MCF 10A (cell line): ENCODE measurements at regions not wholly inside any gene's neighbourhood (a gene's known extent, or its start where the extent isn't known, plus 50 kb on each side); places are given as distances from the start of the nearest gene placed in this dataset.

Source experiments
- BruUV-seq: library from RNA; stranded (reverse); fragments of 400-500 nt; replicated peaks from 2 replicates; lab custom pipeline; 2021; lab: Mats Ljungman, UMichigan
- CTCF ChIA-PET: fragments of 300-600 bp; sonication (Branson Sonifier 250); formaldehyde crosslinking; extraction: SDS; loops from one replicate; lab custom pipeline; 2021; ENCODE audit warnings: antibody characterized with exemption, inconsistent platforms; lab: Yijun Ruan, JAX
- POLR2A ChIA-PET: fragments of 300-600, 350-650 bp; sonication (Branson Sonifier 250); formaldehyde crosslinking; extraction: SDS; loops from one replicate; lab custom pipeline; 2020; ENCODE audit warnings: antibody characterized with exemption, inconsistent platforms; lab: Yijun Ruan, JAX
- DNase-seq: peaks from one replicate; pipeline ENCODE4 v3.0.0-alpha.2; 2018; ENCODE audit not compliant: unreplicated experiment
- H3K27ac Mint-ChIP-seq: one replicate; pipeline ENCODE4 v1.8.0; 2022; ENCODE audit warnings: mild to moderate bottlenecking, low read depth, mixed read lengths; ENCODE audit not compliant: unreplicated experiment
- H3K27me3 Mint-ChIP-seq: one replicate; pipeline ENCODE4 v1.8.0; 2022; ENCODE audit warnings: mixed read lengths; ENCODE audit not compliant: insufficient read depth, unreplicated experiment
- H3K36me3 Mint-ChIP-seq: one replicate; pipeline ENCODE4 v1.8.0; 2022; ENCODE audit warnings: mild to moderate bottlenecking, moderate library complexity, mixed read lengths; ENCODE audit not compliant: insufficient read depth, unreplicated experiment
- H3K4me1 Mint-ChIP-seq: one replicate; pipeline ENCODE4 v1.8.0; 2022; ENCODE audit warnings: mixed read lengths; ENCODE audit not compliant: insufficient read depth, unreplicated experiment
- H3K4me3 Mint-ChIP-seq: one replicate; pipeline ENCODE4 v1.8.0; 2022; ENCODE audit warnings: mild to moderate bottlenecking, moderate library complexity, mixed read lengths; ENCODE audit not compliant: unreplicated experiment
- H3K9me3 Mint-ChIP-seq: one replicate; pipeline ENCODE4 v1.8.0; 2022; ENCODE audit warnings: mixed read lengths; ENCODE audit not compliant: unreplicated experiment
- intact Hi-C: fragments of 100-400 bp; cut with micrococcal nuclease; formaldehyde crosslinking; loops from 2 replicates; pipeline ENCODE4 v1.14.1; 2022
- TF ChIP-seq, protein P1 (sequence below): fragments of 200-600 bp; IDR thresholded peaks from one replicate; pipeline ENCODE4 v1.8.0; 2022; ENCODE audit warnings: antibody characterized with exemption, mild to moderate bottlenecking; ENCODE audit not compliant: unreplicated experiment

DNA sequence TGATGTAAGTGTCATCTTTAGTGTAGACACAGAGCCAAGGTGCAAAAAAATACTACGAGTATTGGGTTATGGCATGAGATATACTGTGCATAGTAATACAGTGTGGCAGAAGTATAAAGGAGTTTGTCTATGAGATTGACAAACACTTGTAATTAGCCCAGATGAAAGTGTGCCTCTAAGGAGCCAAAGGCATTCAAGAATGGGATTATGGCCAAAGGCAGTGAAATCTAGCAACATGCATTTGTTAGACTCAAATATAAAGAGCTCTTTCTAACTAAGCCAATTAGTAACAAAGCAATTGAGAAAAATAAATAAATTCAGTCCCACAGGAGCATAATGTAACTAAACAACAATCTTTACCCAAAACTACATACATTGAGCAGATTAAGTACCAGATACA, 1761.8 kb downstream of the SUCLG1 start:
- no peak overlapping the region for H3K4me3 Mint-ChIP-seq
- POLR2A ChIA-PET = no interaction called here
- intact Hi-C loops = no loop called here
- peaks cover 6% of the 10 kb centered on the region for H3K9me3 Mint-ChIP-seq
- H3K27me3 Mint-ChIP-seq = no peaks in the 10 kb centered on the region
- CTCF ChIA-PET = no interaction called here
- no peaks in the 10 kb centered on the region for H3K36me3 Mint-ChIP-seq
- no peaks in the 10 kb centered on the region for H3K4me1 Mint-ChIP-seq
- no TSS peak for BruUV-seq
- TF ChIP-seq, protein P1, sequence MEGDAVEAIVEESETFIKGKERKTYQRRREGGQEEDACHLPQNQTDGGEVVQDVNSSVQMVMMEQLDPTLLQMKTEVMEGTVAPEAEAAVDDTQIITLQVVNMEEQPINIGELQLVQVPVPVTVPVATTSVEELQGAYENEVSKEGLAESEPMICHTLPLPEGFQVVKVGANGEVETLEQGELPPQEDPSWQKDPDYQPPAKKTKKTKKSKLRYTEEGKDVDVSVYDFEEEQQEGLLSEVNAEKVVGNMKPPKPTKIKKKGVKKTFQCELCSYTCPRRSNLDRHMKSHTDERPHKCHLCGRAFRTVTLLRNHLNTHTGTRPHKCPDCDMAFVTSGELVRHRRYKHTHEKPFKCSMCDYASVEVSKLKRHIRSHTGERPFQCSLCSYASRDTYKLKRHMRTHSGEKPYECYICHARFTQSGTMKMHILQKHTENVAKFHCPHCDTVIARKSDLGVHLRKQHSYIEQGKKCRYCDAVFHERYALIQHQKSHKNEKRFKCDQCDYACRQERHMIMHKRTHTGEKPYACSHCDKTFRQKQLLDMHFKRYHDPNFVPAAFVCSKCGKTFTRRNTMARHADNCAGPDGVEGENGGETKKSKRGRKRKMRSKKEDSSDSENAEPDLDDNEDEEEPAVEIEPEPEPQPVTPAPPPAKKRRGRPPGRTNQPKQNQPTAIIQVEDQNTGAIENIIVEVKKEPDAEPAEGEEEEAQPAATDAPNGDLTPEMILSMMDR = no peak
- H3K27ac Mint-ChIP-seq = no peak overlapping the region
- no peak for DNase-seq

GRCh38 chr2:82694431-82694830, 1764.6 kb downstream of the SUCLG1 start:
- BruUV-seq = no TSS peak
- DNase-seq = no peak
- Mint-ChIP-seq H3K4me3 (no peak overlapping the region), H3K27ac (no peak overlapping the region), H3K36me3 (no peaks in the 10 kb centered on the region), H3K4me1 (no peaks in the 10 kb centered on the region), H3K27me3 (no peaks in the 10 kb centered on the region), H3K9me3 (peaks cover 6% of the 10 kb centered on the region)
- CTCF ChIA-PET = interaction anchor here (0.8 kb wide), 1 partner anchor 19 kb away, joined by 3 read pairs; no protein-coding TSS in a partner anchor
- TF ChIP-seq, protein P1 = no peak
- intact Hi-C loops = no loop called here
- POLR2A ChIA-PET = no interaction called here

- POLR2A ChIA-PET = no interaction called here
- CTCF ChIA-PET = no interaction called here
- no TSS peak for BruUV-seq
- H3K36me3 Mint-ChIP-seq = no peaks in the 10 kb centered on the region
- no peaks in the 10 kb centered on the region for H3K4me1 Mint-ChIP-seq
- TF ChIP-seq, protein P1 = no peak
- no peak for DNase-seq
- intact Hi-C loops = no loop called here
- no peak overlapping the region for H3K4me3 Mint-ChIP-seq
- H3K9me3 Mint-ChIP-seq = peaks cover 6% of the 10 kb centered on the region
- no peaks in the 10 kb centered on the region for H3K27me3 Mint-ChIP-seq
- H3K27ac Mint-ChIP-seq = no peak overlapping the region
These were observed 1768.2 kb downstream of the SUCLG1 start for GRCh38 chr2:82690757-82691411.

DNA sequence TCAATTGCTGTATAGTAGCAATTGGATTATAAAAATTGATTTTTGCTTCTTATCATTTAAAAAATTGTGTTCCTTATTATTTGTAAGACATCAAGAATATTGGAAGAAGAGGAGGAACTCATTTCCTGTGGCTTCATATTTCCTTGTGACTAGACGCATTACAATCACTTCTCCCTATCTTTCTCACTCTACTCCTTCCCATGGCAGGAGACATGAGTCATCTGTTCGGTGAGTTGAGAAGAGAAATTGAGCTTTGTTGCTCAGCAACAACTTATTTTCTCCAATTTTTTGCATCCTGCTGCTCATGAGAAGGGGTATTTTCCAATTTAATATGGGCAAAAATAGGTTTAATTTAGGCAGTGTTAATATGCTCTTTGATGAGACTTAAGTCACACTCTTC, 1783.9 kb downstream of the SUCLG1 start:
- no peak overlapping the region for H3K27ac Mint-ChIP-seq
- POLR2A ChIA-PET = interaction anchor here (0.5 kb wide), 1 partner anchor 49 kb away, joined by 3 read pairs; no protein-coding TSS in a partner anchor
- intact Hi-C loops = no loop called here

More for the DNA sequence above, 1783.9 kb downstream of the SUCLG1 start:
- Mint-ChIP-seq H3K27me3 (no peaks in the 10 kb centered on the region), H3K4me3 (no peak overlapping the region), H3K4me1 (peaks cover 4% of the 10 kb centered on the region), H3K9me3 (no peaks in the 10 kb centered on the region), H3K36me3 (no peaks in the 10 kb centered on the region)
- no TSS peak for BruUV-seq
- CTCF ChIA-PET = no interaction called here
- TF ChIP-seq, protein P1 = no peak
- peak; percentile 27 for DNase-seq
